Astrocyte (in vitro differentiated cells and primary cell): ENCODE measurements at regions not wholly inside any gene's neighbourhood (a gene's known extent, or its start where the extent isn't known, plus 50 kb on each side); places are given as distances from the start of the nearest gene placed in this dataset.
"Not testable (repeated sequence)": the region's sequence is repeated elsewhere in the genome, so short reads cannot be mapped to it uniquely, and the experiment has no call there.

Source experiments
- DNase-seq: peaks from one replicate; pipeline ENCODE4 v3.0.0-alpha.2; 2010; ENCODE audit warnings: low read depth
- FAIRE-seq: peaks from 2 replicates; lab custom pipeline; 2011; peaks lifted over from hg19 to GRCh38; lab: Jason Lieb, UNC
- H2AFZ ChIP-seq: 2 replicates; pipeline ENCODE4 v1.6.0; 2012; ENCODE audit warnings: low read depth, low read length, inconsistent platforms
- H3K27ac ChIP-seq: 2 replicates; pipeline ENCODE4 v1.5.1; 2011; ENCODE audit warnings: low read depth, low read length, inconsistent platforms
- H3K27me3 ChIP-seq: 2 replicates; pipeline ENCODE4 v1.6.0; 2011; ENCODE audit warnings: low read length, inconsistent platforms; ENCODE audit not compliant: insufficient read depth
- H3K36me3 ChIP-seq: 2 replicates; pipeline ENCODE4 v1.5.1; 2011; ENCODE audit warnings: low read length, inconsistent platforms; ENCODE audit not compliant: insufficient read depth
- H3K4me1 ChIP-seq: 2 replicates; pipeline ENCODE4 v1.5.1; 2011; ENCODE audit warnings: low read length, inconsistent platforms; ENCODE audit not compliant: insufficient read depth
- H3K4me2 ChIP-seq: 2 replicates; pipeline ENCODE4 v1.6.0; 2012; ENCODE audit warnings: low read length, inconsistent platforms
- H3K4me3 ChIP-seq: 2 replicates; pipeline ENCODE4 v1.5.1; 2011; ENCODE audit warnings: low read depth, mild to moderate bottlenecking, low read length, inconsistent platforms; ENCODE audit not compliant: insufficient read depth
- H3K79me2 ChIP-seq: 2 replicates; pipeline ENCODE4 v1.6.0; 2012; ENCODE audit warnings: mild to moderate bottlenecking, low read length, inconsistent platforms; ENCODE audit not compliant: insufficient read depth
- H3K9ac ChIP-seq: 2 replicates; pipeline ENCODE4 v1.6.0; 2012; ENCODE audit warnings: mild to moderate bottlenecking, low read length, inconsistent platforms
- H3K9me3 ChIP-seq: 2 replicates; pipeline ENCODE4 v1.5.1; 2012; ENCODE audit warnings: low read depth, mild to moderate bottlenecking, low read length, inconsistent platforms; ENCODE audit not compliant: insufficient read depth
- H4K20me1 ChIP-seq: 2 replicates; pipeline ENCODE4 v1.6.0; 2012; ENCODE audit warnings: low read length, inconsistent platforms; ENCODE audit not compliant: insufficient read depth
- H3K27ac Mint-ChIP-seq: one replicate; pipeline ENCODE4 v1.8.0; 2021; ENCODE audit warnings: mild to moderate bottlenecking, mixed read lengths; ENCODE audit not compliant: unreplicated experiment
- H3K27me3 Mint-ChIP-seq: one replicate; pipeline ENCODE4 v1.8.0; 2021; ENCODE audit warnings: low read depth, mixed read lengths; ENCODE audit not compliant: unreplicated experiment
- H3K36me3 Mint-ChIP-seq: one replicate; pipeline ENCODE4 v1.8.0; 2021; ENCODE audit warnings: low read depth, mixed read lengths; ENCODE audit not compliant: unreplicated experiment
- H3K4me1 Mint-ChIP-seq: one replicate; pipeline ENCODE4 v1.8.0; 2021; ENCODE audit warnings: low read depth, mixed read lengths; ENCODE audit not compliant: unreplicated experiment
- H3K4me3 Mint-ChIP-seq: one replicate; pipeline ENCODE4 v1.8.0; 2021; ENCODE audit warnings: mild to moderate bottlenecking, moderate library complexity, mixed read lengths; ENCODE audit not compliant: unreplicated experiment
- H3K9me3 Mint-ChIP-seq: one replicate; pipeline ENCODE4 v1.8.0; 2021; ENCODE audit warnings: mild to moderate bottlenecking, mixed read lengths; ENCODE audit not compliant: unreplicated experiment
- EZH2 ChIP-seq: IDR thresholded peaks from 2 replicates; pipeline ENCODE4 v1.6.1; 2012; ENCODE audit warnings: mild to moderate bottlenecking, low read length, inconsistent platforms; ENCODE audit not compliant: insufficient read depth
- TF ChIP-seq, protein P1 (sequence below): IDR thresholded peaks from 2 replicates; pipeline ENCODE4 v1.5.1; 2011; ENCODE audit warnings: low read depth, mild to moderate bottlenecking, inconsistent platforms, low read length, moderate library complexity; ENCODE audit not compliant: insufficient read depth

GRCh38 chr10:33869028-33869427 lies 534.6 kb upstream of the NRP1 start:
- no peak overlapping the region for H3K4me3 ChIP-seq
- no peak overlapping the region for H3K9ac ChIP-seq
- no peaks in the 10 kb centered on the region for H3K9me3 ChIP-seq
- TF ChIP-seq, protein P1, sequence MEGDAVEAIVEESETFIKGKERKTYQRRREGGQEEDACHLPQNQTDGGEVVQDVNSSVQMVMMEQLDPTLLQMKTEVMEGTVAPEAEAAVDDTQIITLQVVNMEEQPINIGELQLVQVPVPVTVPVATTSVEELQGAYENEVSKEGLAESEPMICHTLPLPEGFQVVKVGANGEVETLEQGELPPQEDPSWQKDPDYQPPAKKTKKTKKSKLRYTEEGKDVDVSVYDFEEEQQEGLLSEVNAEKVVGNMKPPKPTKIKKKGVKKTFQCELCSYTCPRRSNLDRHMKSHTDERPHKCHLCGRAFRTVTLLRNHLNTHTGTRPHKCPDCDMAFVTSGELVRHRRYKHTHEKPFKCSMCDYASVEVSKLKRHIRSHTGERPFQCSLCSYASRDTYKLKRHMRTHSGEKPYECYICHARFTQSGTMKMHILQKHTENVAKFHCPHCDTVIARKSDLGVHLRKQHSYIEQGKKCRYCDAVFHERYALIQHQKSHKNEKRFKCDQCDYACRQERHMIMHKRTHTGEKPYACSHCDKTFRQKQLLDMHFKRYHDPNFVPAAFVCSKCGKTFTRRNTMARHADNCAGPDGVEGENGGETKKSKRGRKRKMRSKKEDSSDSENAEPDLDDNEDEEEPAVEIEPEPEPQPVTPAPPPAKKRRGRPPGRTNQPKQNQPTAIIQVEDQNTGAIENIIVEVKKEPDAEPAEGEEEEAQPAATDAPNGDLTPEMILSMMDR, result no peak
- no peak for TF ChIP-seq EZH2
- H3K4me2 ChIP-seq, result no peak overlapping the region
- Mint-ChIP-seq H3K27ac (no peak overlapping the region), H3K27me3 (peaks cover 22% of the 10 kb centered on the region), H3K9me3 (no peaks in the 10 kb centered on the region), H3K4me3 (no peak overlapping the region), H3K36me3 (no peaks in the 10 kb centered on the region), H3K4me1 (no peaks in the 10 kb centered on the region)
- no peak overlapping the region for H3K27ac ChIP-seq
- H3K4me1 ChIP-seq, result no peaks in the 10 kb centered on the region
- peaks cover 10% of the 10 kb centered on the region for H3K27me3 ChIP-seq
- no peak overlapping the region for H2AFZ ChIP-seq
- no peak for FAIRE-seq
- DNase-seq, result no peak
- no peaks in the 10 kb centered on the region for H3K36me3 ChIP-seq
- H3K79me2 ChIP-seq, result no peaks in the 10 kb centered on the region
- no peaks in the 10 kb centered on the region for H4K20me1 ChIP-seq

DNA sequence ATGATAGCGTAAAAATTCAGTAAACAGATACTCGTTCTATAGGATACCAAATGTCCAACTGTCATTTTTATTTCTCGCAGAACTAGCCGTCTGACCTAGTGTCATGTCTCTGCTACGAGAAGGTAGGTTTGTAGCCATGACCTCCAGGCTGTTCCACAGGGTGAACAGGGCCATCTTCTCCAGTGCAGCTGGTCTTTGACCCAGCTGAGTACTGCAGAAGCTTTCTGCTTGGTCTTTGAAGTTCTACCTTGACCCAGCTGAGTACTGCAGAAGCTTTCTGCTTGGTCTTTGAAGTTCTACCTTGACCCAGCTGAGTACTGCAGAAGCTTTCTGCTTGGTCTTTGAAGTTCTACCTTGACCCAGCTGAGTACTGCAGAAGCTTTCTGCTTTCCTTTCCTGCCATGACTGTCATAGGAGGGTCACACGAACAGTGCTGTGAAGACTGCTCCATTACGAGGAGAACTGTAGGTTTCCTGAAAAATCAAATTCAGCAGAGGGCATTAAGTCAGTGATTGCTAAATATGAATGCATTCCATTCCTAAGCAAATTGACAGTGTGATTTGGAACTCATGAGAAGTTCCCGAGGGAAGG lies 532.8 kb upstream of the NRP1 start:
- H3K27me3 Mint-ChIP-seq, result peaks cover 17% of the 10 kb centered on the region
- DNase-seq, H3K4me2 ChIP-seq, H3K4me3 Mint-ChIP-seq, H3K9me3 ChIP-seq, H3K9ac ChIP-seq, H3K36me3 ChIP-seq, FAIRE-seq, H3K4me1 Mint-ChIP-seq, H3K36me3 Mint-ChIP-seq, H3K79me2 ChIP-seq, H3K4me1 ChIP-seq, H4K20me1 ChIP-seq, H2AFZ ChIP-seq, H3K9me3 Mint-ChIP-seq, H3K4me3 ChIP-seq, H3K27me3 ChIP-seq, H3K27ac ChIP-seq: not testable (repeated sequence)
- H3K27ac Mint-ChIP-seq, result peak overlapping the region; percentile 6

GRCh38 chr10:33863352-33863751 lies 528.9 kb upstream of the NRP1 start:
- Mint-ChIP-seq H3K27ac (no peak overlapping the region), H3K27me3 (peaks cover 6% of the 10 kb centered on the region), H3K36me3 (no peaks in the 10 kb centered on the region), H3K9me3 (no peaks in the 10 kb centered on the region), H3K4me3 (no peak overlapping the region), H3K4me1 (peaks cover 7% of the 10 kb centered on the region)
- no peak overlapping the region for H3K27ac ChIP-seq
- no peaks in the 10 kb centered on the region for H3K36me3 ChIP-seq
- H3K9me3 ChIP-seq, result no peaks in the 10 kb centered on the region
- no peaks in the 10 kb centered on the region for H4K20me1 ChIP-seq
- no peak overlapping the region for H2AFZ ChIP-seq
- TF ChIP-seq, protein P1, result no peak
- TF ChIP-seq EZH2, result no peak
- H3K4me3 ChIP-seq, result no peak overlapping the region
- H3K27me3 ChIP-seq, result no peaks in the 10 kb centered on the region
- no peak overlapping the region for H3K4me2 ChIP-seq
- FAIRE-seq (no peak), DNase-seq (no peak)
- H3K4me1 ChIP-seq, result no peaks in the 10 kb centered on the region
- no peaks in the 10 kb centered on the region for H3K79me2 ChIP-seq
- H3K9ac ChIP-seq, result no peak overlapping the region
